Prostate gland (tissue), 2 donors: ENCODE measurements at regions not wholly inside any gene's neighbourhood (a gene's known extent, or its start where the extent isn't known, plus 50 kb on each side); places are given as distances from the start of the nearest gene placed in this dataset.

Source experiments
- POLR2A ChIP-seq: fragments of 450-650 bp; IDR thresholded peaks from one replicate; pipeline ENCODE4 v1.6.1; 2016; ENCODE audit warnings: antibody characterized with exemption, mild to moderate bottlenecking
- TF ChIP-seq, protein P1 (sequence below), 4 experiments: fragments of 200-600 bp in 2 of 4; fragments of 450-650 bp in 2 of 4; sonication (generic) in 2 of 4; IDR thresholded peaks; 1 replicate in 3 of 4; 2 replicates in 1 of 4; pipeline ENCODE4 v1.5.1; 2016 to 2019; ENCODE audit warnings: antibody characterized with exemption in 4 of 4, mild to moderate bottlenecking in 2 of 4, moderate library complexity in 2 of 4

DNA sequence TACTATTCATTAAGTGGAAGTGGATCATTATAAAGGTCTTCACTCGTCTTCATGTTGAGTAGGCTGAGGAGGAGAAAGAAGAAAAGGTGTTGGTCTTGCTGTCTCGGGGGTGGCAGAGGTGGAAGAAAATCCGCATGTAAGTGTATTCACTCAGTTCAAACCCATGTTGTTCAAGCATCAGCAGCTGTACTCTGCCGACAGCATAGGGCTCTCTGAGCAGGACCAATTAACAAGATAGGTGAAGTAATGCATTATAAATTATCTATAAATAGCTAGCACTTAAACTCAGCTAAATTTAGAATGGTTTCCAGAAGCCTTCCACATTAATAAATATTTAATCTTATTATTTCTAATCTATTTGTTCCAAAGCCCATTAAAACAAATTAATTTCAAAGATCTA lies 116.8 kb downstream of the RGS2 start:
- TF ChIP-seq, protein P1, sequence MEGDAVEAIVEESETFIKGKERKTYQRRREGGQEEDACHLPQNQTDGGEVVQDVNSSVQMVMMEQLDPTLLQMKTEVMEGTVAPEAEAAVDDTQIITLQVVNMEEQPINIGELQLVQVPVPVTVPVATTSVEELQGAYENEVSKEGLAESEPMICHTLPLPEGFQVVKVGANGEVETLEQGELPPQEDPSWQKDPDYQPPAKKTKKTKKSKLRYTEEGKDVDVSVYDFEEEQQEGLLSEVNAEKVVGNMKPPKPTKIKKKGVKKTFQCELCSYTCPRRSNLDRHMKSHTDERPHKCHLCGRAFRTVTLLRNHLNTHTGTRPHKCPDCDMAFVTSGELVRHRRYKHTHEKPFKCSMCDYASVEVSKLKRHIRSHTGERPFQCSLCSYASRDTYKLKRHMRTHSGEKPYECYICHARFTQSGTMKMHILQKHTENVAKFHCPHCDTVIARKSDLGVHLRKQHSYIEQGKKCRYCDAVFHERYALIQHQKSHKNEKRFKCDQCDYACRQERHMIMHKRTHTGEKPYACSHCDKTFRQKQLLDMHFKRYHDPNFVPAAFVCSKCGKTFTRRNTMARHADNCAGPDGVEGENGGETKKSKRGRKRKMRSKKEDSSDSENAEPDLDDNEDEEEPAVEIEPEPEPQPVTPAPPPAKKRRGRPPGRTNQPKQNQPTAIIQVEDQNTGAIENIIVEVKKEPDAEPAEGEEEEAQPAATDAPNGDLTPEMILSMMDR (IDR thresholded peaks at IDR 0.05): no peak
- no peak for TF ChIP-seq POLR2A
